Breast epithelium (tissue), 3 donors: ENCODE measurements at regions not wholly inside any gene's neighbourhood (a gene's known extent, or its start where the extent isn't known, plus 50 kb on each side); places are given as distances from the start of the nearest gene placed in this dataset.
"Not testable (repeated sequence)": the region's sequence is repeated elsewhere in the genome, so short reads cannot be mapped to it uniquely, and the experiment has no call there.

Source experiments
- POLR2A ChIP-seq: fragments of 450-650 bp; IDR thresholded peaks from one replicate; pipeline ENCODE4 v1.6.1; 2016; ENCODE audit warnings: antibody characterized with exemption, mild to moderate bottlenecking, moderate library complexity
- POLR2AphosphoS5 ChIP-seq, 3 donors: sonication (generic); formaldehyde crosslinking; IDR thresholded peaks; one replicate each; pipeline ENCODE4 v1.6.1; 2017; ENCODE audit warnings: antibody characterized with exemption in 3 of 3
- TF ChIP-seq, protein P1 (sequence below), 3 donors: fragments of 450-650 bp; IDR thresholded peaks; one replicate each; pipeline ENCODE4 v1.5.1; 2016 to 2017; ENCODE audit warnings: antibody characterized with exemption in 3 of 3, mild to moderate bottlenecking in 3 of 3, moderate library complexity in 3 of 3

DNA sequence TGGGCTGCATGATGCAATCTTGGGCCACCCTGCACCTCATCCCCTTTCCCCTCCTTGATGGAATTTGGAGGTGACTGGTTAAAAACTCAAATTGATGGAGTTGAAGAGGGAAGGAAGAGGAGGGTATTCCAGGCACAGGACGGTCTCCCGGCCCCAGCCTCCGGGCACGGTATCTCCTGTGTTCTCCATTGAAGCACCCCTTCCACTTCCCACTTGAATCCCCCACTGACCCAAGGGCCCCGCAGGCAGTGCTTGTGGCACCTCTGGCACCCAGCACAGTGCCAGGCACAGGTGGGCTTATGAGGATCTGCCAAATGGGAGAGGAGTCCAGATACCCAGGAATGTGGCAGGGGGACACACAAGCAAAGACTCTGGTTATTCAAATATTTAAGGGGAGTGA, 271.6 kb downstream of the GOLGA6L6 start:
- not testable (repeated sequence) for TF ChIP-seq POLR2A; POLR2AphosphoS5 (IDR thresholded peaks at IDR 0.05)
- TF ChIP-seq, protein P1, sequence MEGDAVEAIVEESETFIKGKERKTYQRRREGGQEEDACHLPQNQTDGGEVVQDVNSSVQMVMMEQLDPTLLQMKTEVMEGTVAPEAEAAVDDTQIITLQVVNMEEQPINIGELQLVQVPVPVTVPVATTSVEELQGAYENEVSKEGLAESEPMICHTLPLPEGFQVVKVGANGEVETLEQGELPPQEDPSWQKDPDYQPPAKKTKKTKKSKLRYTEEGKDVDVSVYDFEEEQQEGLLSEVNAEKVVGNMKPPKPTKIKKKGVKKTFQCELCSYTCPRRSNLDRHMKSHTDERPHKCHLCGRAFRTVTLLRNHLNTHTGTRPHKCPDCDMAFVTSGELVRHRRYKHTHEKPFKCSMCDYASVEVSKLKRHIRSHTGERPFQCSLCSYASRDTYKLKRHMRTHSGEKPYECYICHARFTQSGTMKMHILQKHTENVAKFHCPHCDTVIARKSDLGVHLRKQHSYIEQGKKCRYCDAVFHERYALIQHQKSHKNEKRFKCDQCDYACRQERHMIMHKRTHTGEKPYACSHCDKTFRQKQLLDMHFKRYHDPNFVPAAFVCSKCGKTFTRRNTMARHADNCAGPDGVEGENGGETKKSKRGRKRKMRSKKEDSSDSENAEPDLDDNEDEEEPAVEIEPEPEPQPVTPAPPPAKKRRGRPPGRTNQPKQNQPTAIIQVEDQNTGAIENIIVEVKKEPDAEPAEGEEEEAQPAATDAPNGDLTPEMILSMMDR (IDR thresholded peaks at IDR 0.05): not testable (repeated sequence)
